ENCODE measurements at regions not wholly inside any gene's neighbourhood (a gene's known extent, or its start where the extent isn't known, plus 50 kb on each side); places are given as distances from the start of the nearest gene placed in this dataset.

DNA sequence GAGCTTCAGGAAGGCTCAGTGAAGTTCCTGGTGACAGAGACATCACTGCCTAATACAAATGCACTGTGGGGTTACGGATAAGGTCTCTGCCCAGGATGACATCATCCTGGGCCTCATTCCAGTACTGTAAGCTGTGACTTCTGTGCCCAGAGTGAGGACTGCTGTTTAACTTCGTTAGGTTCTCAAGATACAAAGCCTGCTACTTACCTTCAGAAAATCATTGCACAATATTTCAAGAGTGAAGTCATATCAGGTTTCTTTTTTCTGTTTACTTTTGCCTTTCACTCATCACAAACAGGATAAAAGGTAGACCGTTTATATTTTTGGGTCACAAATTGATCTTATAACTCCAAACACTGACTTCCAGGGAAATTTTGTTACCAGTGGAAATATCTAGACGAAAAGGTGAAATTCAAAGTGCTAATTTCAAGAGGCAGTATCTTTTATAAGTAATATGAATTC is 241.2 kb downstream of the PIK3R1 start:
- FAIRE-seq = no peak

DNA sequence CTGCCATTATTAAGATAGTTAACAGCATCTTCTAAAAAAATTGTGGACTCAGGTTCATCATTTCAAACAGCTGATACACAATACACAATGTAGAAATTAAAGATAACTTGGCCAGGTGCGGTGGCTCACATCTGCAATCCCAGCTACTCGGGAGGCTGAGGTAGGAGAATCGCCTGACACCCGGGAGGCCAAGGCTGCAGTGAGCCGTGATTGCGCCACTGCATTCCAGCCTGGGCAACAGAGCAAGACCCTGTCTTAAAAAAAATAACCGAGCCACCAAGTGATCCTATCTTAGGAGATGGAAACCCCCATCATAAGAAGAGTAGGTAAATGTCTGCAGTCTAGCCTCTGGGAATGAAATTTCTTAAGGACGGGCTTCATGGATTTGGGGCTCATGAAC is 241.7 kb downstream of the PIK3R1 start:
- no peak for FAIRE-seq

- FAIRE-seq = no peak
These were observed 243.0 kb downstream of the PIK3R1 start for GRCh38 chr5:68458416-68459021.

GRCh38 chr5:68459093-68459809 is 243.7 kb downstream of the PIK3R1 start:
- FAIRE-seq = no peak

GRCh38 chr5:68459810-68460139 is 244.2 kb downstream of the PIK3R1 start:
- no peak for FAIRE-seq

DNA sequence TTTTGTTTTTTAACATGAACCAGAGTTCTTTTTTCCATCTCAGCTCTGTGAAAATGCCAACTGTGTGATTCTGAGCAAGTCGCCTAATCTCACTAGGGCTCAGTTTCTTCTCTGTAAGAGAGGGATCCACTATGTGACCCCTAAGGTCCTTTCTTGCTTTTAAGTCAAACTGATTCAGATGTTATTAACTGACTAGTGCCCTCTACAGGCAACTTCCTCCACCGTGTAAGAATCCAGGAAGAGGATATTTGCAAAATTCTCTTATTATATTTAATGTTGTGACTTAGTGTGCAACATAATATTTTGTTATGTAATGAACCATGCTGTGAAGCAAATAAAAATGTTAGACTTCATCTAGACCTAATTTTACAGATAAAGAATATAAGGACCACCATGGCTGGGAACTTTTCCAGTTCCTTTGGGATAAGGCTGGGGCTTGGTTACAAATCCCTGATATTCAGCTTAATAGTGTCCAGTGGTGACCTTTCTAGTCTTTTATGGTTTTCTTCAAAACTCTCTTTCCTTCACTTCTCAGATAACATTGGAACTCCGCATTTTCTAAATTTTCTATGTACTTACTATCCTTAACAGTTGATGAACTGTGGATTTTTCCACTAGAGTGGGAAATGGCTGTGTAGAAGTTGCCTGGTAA is 244.7 kb downstream of the PIK3R1 start:
- FAIRE-seq = no peak

GRCh38 chr5:68463606-68464005 is 248.1 kb downstream of the PIK3R1 start:
- no peak for FAIRE-seq

- FAIRE-seq = no peak
These were observed 248.9 kb downstream of the PIK3R1 start for GRCh38 chr5:68464424-68464823.

GRCh38 chr5:68465133-68465532 is 249.6 kb downstream of the PIK3R1 start:
- no peak for FAIRE-seq

GRCh38 chr5:68465934-68466551 is 250.5 kb downstream of the PIK3R1 start:
- no peak for FAIRE-seq

DNA sequence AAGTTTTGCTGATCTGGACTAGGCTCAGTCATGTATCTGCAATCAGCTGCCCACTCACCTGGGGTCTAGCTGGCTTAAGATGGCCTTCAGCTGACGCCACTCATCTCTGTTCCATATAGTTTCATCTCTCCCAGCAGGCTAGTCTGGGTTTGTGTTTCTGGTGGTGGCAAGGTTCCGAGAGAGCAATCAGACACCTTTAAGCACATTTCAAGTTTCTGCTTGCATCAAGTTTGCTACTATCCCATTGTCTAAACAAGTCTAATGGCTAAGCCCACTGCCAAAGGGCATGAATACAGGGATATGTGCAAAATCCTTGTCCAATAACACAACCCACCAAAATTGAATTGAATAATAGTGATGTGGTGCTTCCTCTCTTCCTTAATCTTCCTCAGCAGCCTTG is 251.7 kb downstream of the PIK3R1 start:
- no peak for FAIRE-seq

GRCh38 chr5:68467794-68468193 is 252.2 kb downstream of the PIK3R1 start:
- FAIRE-seq = no peak

- FAIRE-seq = no peak
These were observed 252.8 kb downstream of the PIK3R1 start for GRCh38 chr5:68468322-68468721.

DNA sequence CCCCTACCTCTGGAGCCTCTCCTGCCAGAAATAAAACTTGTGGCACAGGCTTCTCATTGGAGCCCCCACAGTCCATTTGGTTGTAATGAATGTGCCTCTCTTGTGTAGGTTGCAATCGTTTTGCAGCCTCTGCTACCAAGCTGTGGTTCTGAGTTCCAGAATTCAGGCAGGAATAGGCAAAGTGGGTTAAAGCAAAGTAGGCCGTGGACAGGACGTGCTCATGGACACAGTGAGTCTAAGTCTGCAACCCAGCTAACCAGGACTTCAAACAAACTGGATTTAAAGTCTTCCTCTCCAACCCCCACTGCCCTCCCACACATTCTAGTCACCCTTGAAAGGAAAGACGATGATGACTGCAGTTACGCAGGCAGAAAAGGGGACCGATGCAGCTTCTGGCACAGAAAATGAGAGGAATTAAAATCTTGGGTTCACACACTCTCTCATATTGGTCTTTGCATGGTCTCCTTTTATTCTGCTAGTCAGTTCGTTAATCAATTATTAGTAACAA is 260.0 kb downstream of the PIK3R1 start:
- FAIRE-seq = no peak

DNA sequence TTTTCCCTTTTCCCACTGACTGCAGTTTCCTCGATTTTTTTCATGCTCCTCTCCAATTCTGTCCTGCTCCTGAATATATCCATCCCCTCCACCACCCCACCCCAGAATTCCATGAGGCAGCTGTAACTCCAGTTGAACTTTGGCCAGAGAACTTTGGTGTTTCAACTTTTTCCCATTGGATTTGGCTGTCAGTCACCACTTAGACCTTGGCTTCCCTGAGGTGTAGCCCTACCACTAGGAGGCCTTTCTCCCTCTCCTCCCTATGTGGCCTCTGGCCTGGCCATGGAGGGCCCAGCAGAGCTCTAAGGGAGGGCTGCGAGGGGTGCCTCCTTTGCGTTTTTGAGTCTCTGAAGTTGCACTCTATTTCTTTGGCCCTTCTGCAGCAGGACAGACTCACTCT is 261.3 kb downstream of the PIK3R1 start:
- no peak for FAIRE-seq

DNA sequence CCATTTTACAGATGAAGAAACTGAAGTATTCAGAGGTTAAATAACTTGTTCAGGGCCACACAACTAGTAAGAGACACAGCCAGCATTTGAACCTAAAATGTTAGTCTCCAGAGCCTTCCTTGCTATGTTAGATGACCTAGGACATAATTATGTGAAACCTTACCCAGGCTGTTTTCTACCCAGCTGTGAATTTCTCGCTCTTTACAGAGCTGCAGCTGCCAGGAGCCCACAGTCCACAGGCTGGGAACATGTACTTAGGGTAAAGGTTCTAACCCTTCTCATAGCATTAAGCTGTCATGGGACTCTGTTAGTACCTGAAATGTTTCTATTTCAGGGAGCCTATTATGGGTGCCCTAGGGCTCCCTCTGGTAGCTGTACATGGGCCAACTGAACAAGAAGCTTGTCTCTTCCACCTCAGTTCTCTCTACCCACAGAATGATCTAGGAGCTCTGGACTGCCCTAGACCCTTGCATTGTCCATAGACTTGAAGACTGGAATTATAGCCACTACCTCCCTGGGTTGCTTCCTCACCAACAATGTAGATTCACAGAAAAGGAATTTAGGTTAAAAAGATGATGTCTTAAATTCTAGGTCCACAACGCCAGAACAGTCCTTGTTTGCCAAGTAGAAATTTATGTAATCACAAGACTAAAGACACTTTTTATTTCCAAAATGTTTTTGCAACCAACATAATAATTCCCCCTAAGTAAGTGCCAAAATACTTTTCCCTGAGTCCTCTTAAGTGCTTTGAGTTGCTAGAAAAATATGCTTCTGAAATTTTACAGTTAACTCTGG is 262.9 kb downstream of the PIK3R1 start:
- no peak for FAIRE-seq

GRCh38 chr5:68479524-68479923 is 264.0 kb downstream of the PIK3R1 start:
- no peak for FAIRE-seq

GRCh38 chr5:68480335-68480940 is 264.9 kb downstream of the PIK3R1 start:
- no peak for FAIRE-seq

GRCh38 chr5:68482199-68482598 is 266.6 kb downstream of the PIK3R1 start:
- no peak for FAIRE-seq

- FAIRE-seq = no peak
These were observed 268.9 kb downstream of the PIK3R1 start for GRCh38 chr5:68484307-68485068.

GRCh38 chr5:68489556-68489955 is 274.0 kb downstream of the PIK3R1 start:
- no peak for FAIRE-seq

- no peak for FAIRE-seq
These were observed 274.9 kb downstream of the PIK3R1 start for GRCh38 chr5:68490406-68490805.

Data from G401.6 (cell line).